ENCODE measurements at regions not wholly inside any gene's neighbourhood (a gene's known extent, or its start where the extent isn't known, plus 50 kb on each side); places are given as distances from the start of the nearest gene placed in this dataset.
"Not testable (repeated sequence)": the region's sequence is repeated elsewhere in the genome, so short reads cannot be mapped to it uniquely, and the experiment has no call there.

GRCh38 chr5:17058438-17058837, 122.3 kb upstream of the MYO10 start:
- POLR2A ChIA-PET, result interaction anchor here (1.1 kb wide), 1 partner anchor 15 kb away, joined by 4 read pairs; no protein-coding TSS in a partner anchor
- no peaks in the 10 kb centered on the region for H3K36me3 ChIP-seq (ENCODE audit: insufficient read depth, low read length)
- no peak overlapping the region for H2AFZ ChIP-seq (ENCODE audit: low read length)
- H3K9me2 ChIP-seq (ENCODE audit: insufficient read depth, low read length), result no peaks in the 10 kb centered on the region
- CTCF ChIA-PET (ENCODE audit: unreplicated experiment), result no interaction called here
- BruUV-seq (replicated peaks), result no TSS peak
- intact Hi-C loops (cut with micrococcal nuclease; ENCODE audit: unreplicated experiment), result no loop called here
- H4K20me1 ChIP-seq (ENCODE audit: insufficient read depth, low read length), result no peaks in the 10 kb centered on the region
- no peaks in the 10 kb centered on the region for H3K9me3 ChIP-seq (ENCODE audit: low read length)
- H3K79me2 ChIP-seq (ENCODE audit: insufficient read depth, low read depth, low read length), result no peaks in the 10 kb centered on the region
- no peak overlapping the region for H3K27ac ChIP-seq (ENCODE audit: low read depth, low read length, poor library complexity, severe bottlenecking)
- no peak for DNase-seq (ENCODE audit: low spot score)
- no peak overlapping the region for H3K4me3 ChIP-seq (ENCODE audit: low read depth, low read length, poor library complexity, severe bottlenecking)
- no peak for TF ChIP-seq EZH2phosphoT487 (IDR thresholded peaks at IDR 0.05; ENCODE audit: borderline replicate concordance, low read depth, low read length)
- TF ChIP-seq CTCF (conservative IDR thresholded peaks at IDR 0.05; ENCODE audit: low read length), result no peak
- H3K4me1 ChIP-seq (ENCODE audit: insufficient read depth, low read length, poor library complexity, severe bottlenecking), result no peaks in the 10 kb centered on the region
- H3K4me2 ChIP-seq (ENCODE audit: low read length), result no peak overlapping the region

- Histone ChIP-seq H3K4me3 (ENCODE audit: low read depth, low read length, poor library complexity, severe bottlenecking) (no peak overlapping the region), H3K79me2 (ENCODE audit: insufficient read depth, low read depth, low read length) (no peaks in the 10 kb centered on the region), H2AFZ (ENCODE audit: low read length) (no peak overlapping the region), H3K4me2 (ENCODE audit: low read length) (no peak overlapping the region), H3K9me2 (ENCODE audit: insufficient read depth, low read length) (no peaks in the 10 kb centered on the region), H3K9me3 (ENCODE audit: low read length) (no peaks in the 10 kb centered on the region), H3K36me3 (ENCODE audit: insufficient read depth, low read length) (no peaks in the 10 kb centered on the region), H3K4me1 (ENCODE audit: insufficient read depth, low read length, poor library complexity, severe bottlenecking) (no peaks in the 10 kb centered on the region), H3K27ac (ENCODE audit: low read depth, low read length, poor library complexity, severe bottlenecking) (no peak overlapping the region), H4K20me1 (ENCODE audit: insufficient read depth, low read length) (no peaks in the 10 kb centered on the region)
- BruUV-seq (replicated peaks), result no TSS peak
- intact Hi-C loops (cut with micrococcal nuclease; ENCODE audit: unreplicated experiment), result no loop called here
- no peak for TF ChIP-seq CTCF (conservative IDR thresholded peaks at IDR 0.05; ENCODE audit: low read length)
- no peak for TF ChIP-seq EZH2phosphoT487 (IDR thresholded peaks at IDR 0.05; ENCODE audit: borderline replicate concordance, low read depth, low read length)
- ChIA-PET CTCF (ENCODE audit: unreplicated experiment) (no interaction called here), POLR2A (no interaction called here)
- DNase-seq (ENCODE audit: low spot score), result no peak
These were observed 125.9 kb upstream of the MYO10 start for GRCh38 chr5:17061973-17062470.

- DNase-seq (ENCODE audit: low spot score); intact Hi-C loops (cut with micrococcal nuclease; ENCODE audit: unreplicated experiment); H4K20me1 ChIP-seq (ENCODE audit: insufficient read depth, low read length); H2AFZ ChIP-seq (ENCODE audit: low read length); CTCF ChIA-PET (ENCODE audit: unreplicated experiment); H3K4me3 ChIP-seq (ENCODE audit: low read depth, low read length, poor library complexity, severe bottlenecking); H3K79me2 ChIP-seq (ENCODE audit: insufficient read depth, low read depth, low read length); H3K9me3 ChIP-seq (ENCODE audit: low read length); H3K4me2 ChIP-seq (ENCODE audit: low read length); H3K9me2 ChIP-seq (ENCODE audit: insufficient read depth, low read length); H3K36me3 ChIP-seq (ENCODE audit: insufficient read depth, low read length); H3K27ac ChIP-seq (ENCODE audit: low read depth, low read length, poor library complexity, severe bottlenecking); BruUV-seq (replicated peaks); H3K4me1 ChIP-seq (ENCODE audit: insufficient read depth, low read length, poor library complexity, severe bottlenecking): not testable (repeated sequence)
- POLR2A ChIA-PET, result interaction anchor here (0.7 kb wide), 1 partner anchor 1258 kb away, joined by 3 read pairs; no protein-coding TSS in a partner anchor
These were observed 126.7 kb upstream of the MYO10 start for GRCh38 chr5:17062741-17063140.

All from OCI-LY7 (cell line).